Hematopoietic multipotent progenitor cell (in vitro differentiated cells): ENCODE measurements at regions not wholly inside any gene's neighbourhood (a gene's known extent, or its start where the extent isn't known, plus 50 kb on each side); places are given as distances from the start of the nearest gene placed in this dataset.

Experiments
- DNase-seq, 3 donors: peaks; one replicate each; pipeline ENCODE4 v3.0.0-alpha.2; 2011 to 2015; ENCODE audit warnings: low read depth in 2 of 3, low spot score in 2 of 3

GRCh38 chr7:84447636-84448293 lies 253.2 kb upstream of the SEMA3A start:
- no peak for DNase-seq

GRCh38 chr7:84446991-84447480 lies 252.4 kb upstream of the SEMA3A start:
- no peak for DNase-seq

GRCh38 chr7:84425702-84426259 lies 231.2 kb upstream of the SEMA3A start:
- DNase-seq: no peak

GRCh38 chr7:84422790-84423189 lies 228.2 kb upstream of the SEMA3A start:
- no peak for DNase-seq

- no peak for DNase-seq
These were observed 217.8 kb upstream of the SEMA3A start for GRCh38 chr7:84412161-84412969.

GRCh38 chr7:84399661-84400060 lies 205.1 kb upstream of the SEMA3A start:
- DNase-seq: no peak

- no peak for DNase-seq
These were observed 199.6 kb upstream of the SEMA3A start for GRCh38 chr7:84394219-84394618.

GRCh38 chr7:84393786-84394185 lies 199.2 kb upstream of the SEMA3A start:
- no peak for DNase-seq

- no peak for DNase-seq
These were observed 196.3 kb upstream of the SEMA3A start for GRCh38 chr7:84390845-84391244.

GRCh38 chr7:84389242-84389641 lies 194.7 kb upstream of the SEMA3A start:
- no peak for DNase-seq

- DNase-seq: no peak
These were observed 193.0 kb upstream of the SEMA3A start for GRCh38 chr7:84387595-84387994.

- no peak for DNase-seq
These were observed 189.8 kb upstream of the SEMA3A start for GRCh38 chr7:84384417-84384816.

GRCh38 chr7:84379446-84379845 lies 184.9 kb upstream of the SEMA3A start:
- no peak for DNase-seq

- no peak for DNase-seq
These were observed 178.1 kb upstream of the SEMA3A start for GRCh38 chr7:84372712-84373111.

- DNase-seq: no peak
These were observed 177.6 kb upstream of the SEMA3A start for GRCh38 chr7:84372155-84372621.

- no peak for DNase-seq
These were observed 175.5 kb upstream of the SEMA3A start for GRCh38 chr7:84370114-84370513.

GRCh38 chr7:84368122-84368521 lies 173.5 kb upstream of the SEMA3A start:
- no peak for DNase-seq

- DNase-seq: no peak
These were observed 170.1 kb upstream of the SEMA3A start for GRCh38 chr7:84364708-84365107.

- DNase-seq: no peak
These were observed 169.2 kb upstream of the SEMA3A start for GRCh38 chr7:84363741-84364140.

- DNase-seq: no peak
These were observed 168.2 kb upstream of the SEMA3A start for GRCh38 chr7:84362828-84363227.

GRCh38 chr7:84362360-84362759 lies 167.8 kb upstream of the SEMA3A start:
- DNase-seq: no peak

GRCh38 chr7:84354866-84355265 lies 160.3 kb upstream of the SEMA3A start:
- DNase-seq: no peak
